COLO668 (cell line): ENCODE measurements at regions not wholly inside any gene's neighbourhood (a gene's known extent, or its start where the extent isn't known, plus 50 kb on each side); places are given as distances from the start of the nearest gene placed in this dataset.
A peak's percentile ranks its signal among the peaks of the same experiment; 100 is the strongest.

ENCODE experiments used
- DNase-seq: peaks from one replicate; lab custom pipeline; 2025; ENCODE audit not compliant: unreplicated experiment; lab: John Stamatoyannopoulos, UW

GRCh38 chr2:234308073-234308812, 188.6 kb downstream of the ARL4C start:
- no peak for DNase-seq

- DNase-seq: no peak
These were observed 189.4 kb downstream of the ARL4C start for GRCh38 chr2:234307322-234307961.

- DNase-seq: no peak
These were observed 190.3 kb downstream of the ARL4C start for GRCh38 chr2:234306426-234307173.

GRCh38 chr2:234305846-234306245, 191.0 kb downstream of the ARL4C start:
- DNase-seq: no peak

DNA sequence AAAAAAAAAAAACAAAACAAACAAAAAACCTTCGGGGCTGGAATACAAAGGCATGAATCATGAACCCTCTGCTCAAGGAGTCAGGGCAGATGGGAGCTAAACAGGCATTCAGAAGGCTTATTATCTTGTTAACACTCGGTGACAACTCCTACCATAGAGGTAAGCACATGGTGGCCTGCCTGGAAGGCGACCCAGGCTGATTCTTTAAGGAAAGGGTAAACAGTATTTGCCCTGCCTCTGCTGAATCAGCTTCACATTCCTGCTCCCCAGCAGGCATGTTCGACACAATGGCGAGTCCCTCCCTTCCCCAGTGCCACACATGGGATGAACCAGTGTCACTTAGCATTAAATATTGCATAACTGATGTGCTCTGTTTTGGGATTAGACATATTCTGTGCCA, 191.9 kb downstream of the ARL4C start:
- DNase-seq: no peak

- no peak for DNase-seq
These were observed 194.3 kb downstream of the ARL4C start for GRCh38 chr2:234302664-234302991.

- DNase-seq: no peak
These were observed 195.7 kb downstream of the ARL4C start for GRCh38 chr2:234300932-234301823.

DNA sequence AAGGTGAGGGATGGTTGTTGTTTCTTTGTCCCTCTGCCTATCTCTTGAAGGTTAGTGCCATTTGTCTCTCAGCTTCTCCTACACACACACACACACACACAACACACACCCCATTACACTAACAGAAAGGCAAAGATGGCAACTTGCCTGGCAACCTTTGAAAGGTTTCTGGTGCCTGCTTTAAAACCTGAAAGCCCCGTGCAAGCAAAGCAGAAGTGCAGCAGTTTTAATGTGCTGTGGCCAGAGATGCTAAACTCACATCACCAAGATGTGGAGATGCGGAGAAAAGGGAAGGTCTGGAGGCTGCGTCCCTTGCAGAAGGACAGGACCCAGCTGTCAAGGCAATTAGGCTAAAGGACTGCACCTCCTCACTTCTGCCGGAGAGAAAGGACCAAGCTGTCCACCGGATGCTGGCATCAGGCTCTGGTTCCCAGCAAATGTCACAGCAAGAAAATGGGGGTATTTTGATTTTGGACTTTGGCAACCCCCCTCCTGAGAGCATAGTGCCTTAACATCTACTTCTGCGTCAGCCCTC, 196.4 kb downstream of the ARL4C start:
- DNase-seq: no peak

DNA sequence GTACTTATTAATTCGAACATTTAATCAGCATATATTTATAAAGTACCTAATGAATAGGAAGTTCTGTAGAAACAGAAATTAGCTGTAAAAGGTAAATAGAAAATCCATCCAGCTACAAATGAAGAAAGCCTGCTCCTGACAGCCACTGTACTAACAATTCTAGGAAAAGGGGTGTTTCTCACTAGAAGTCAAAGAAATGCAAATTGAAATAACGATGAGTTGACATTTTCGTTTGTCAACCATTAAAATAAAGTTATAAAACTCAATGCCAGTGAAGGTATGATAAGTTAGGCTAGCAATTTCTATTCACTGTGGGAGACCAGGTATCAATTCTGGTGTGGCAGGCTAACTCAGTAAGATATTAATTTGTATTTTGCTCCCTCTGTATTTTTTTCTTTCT, 198.0 kb downstream of the ARL4C start:
- no peak for DNase-seq

GRCh38 chr2:234296991-234297390, 199.9 kb downstream of the ARL4C start:
- no peak for DNase-seq

GRCh38 chr2:234293973-234294372, 202.9 kb downstream of the ARL4C start:
- peak; percentile 55 for DNase-seq

GRCh38 chr2:234292962-234293243, 204.0 kb downstream of the ARL4C start:
- DNase-seq: no peak

DNA sequence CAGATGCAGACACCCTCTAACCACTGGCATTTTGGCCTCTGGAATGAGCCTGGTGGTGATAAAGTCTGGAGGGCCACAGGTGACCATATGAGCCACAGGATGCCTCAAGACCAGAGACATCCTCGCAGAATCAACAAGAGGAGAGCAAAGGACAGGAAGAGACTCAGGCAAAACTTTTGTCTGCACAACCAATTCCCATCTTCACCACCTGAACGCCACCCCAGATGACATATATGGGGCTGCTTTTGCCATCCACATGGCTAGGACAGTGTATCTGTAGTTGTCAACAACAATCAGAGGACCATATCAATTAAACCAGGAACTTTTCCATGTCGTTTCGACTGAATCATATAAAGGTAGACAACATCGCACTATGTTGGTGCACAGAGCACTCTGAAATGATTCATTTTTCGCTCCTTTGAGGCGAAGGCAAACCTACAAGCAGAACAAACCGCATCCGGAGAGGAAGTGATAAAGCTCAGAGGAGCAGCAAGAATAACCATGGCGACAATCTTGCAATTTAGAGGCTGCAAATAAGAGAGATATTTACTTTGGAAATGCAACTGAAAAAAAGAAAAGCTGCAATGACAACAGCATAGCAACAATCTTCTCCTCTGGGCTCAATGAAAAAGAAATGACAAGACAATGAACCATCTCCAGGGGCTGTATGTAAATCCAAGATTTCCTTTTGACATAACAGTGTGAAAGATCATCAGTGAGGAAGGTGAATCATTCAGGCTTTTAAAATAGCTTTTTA, 204.5 kb downstream of the ARL4C start:
- no peak for DNase-seq

DNA sequence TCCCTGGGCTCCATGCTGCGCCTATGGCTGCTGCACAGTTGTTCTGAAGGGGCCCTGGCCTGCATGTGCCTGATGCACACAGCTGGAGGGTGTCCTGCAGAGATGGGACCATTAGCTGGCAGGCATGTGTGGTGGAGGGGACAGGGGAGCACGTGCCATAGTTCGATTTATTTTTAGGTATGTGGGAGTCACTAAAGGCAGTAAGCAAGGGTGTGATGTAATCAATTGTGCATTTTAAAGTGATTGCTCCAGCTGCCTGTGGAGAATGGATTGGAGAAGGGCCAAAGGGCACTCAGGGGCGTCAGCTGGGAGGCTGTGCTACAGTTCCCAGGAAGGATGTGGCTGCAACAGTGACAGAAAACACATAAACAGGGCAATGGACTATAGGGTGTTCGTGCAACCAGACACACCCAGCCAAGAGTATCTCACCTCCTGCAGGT, 205.1 kb downstream of the ARL4C start:
- peak; percentile 73 for DNase-seq

GRCh38 chr2:234290671-234291070, 206.2 kb downstream of the ARL4C start:
- no peak for DNase-seq

- no peak for DNase-seq
These were observed 206.9 kb downstream of the ARL4C start for GRCh38 chr2:234289834-234290590.

GRCh38 chr2:234288974-234289455, 207.9 kb downstream of the ARL4C start:
- peak; percentile 75 for DNase-seq

GRCh38 chr2:234287650-234288049, 209.2 kb downstream of the ARL4C start:
- DNase-seq: no peak

DNA sequence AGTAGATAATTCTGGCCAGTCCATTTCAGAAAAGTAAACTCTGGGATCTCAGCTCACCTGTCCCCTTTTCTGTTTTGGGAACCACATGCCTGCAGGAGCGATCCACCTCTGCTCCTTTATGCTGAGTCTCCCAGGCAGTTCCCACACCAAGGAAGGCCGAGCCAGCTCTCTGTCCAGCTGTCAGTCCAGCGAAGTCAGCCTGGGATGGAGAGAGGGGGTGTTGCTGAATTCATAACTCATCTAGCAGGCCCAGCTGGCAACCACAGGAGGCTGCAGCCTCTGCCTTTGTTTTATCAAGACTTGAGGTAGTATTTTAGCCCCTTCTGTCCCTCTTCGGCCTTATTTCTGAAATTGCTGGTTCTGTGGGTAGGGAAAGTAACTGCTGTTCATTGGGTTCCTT, 209.9 kb downstream of the ARL4C start:
- DNase-seq: no peak
